ENCODE measurements at regions not wholly inside any gene's neighbourhood (a gene's known extent, or its start where the extent isn't known, plus 50 kb on each side); places are given as distances from the start of the nearest gene placed in this dataset.

- H3K27me3 ChIP-seq, result no peaks in the 10 kb centered on the region
- in situ Hi-C loops (cut with MboI; ENCODE audit: low pct_ligation_motif_present in 1 of 4, low pct_unique_long_range_greater_than_20kb in 1 of 4, low sequenced_read_pairs in 3 of 4) (no loop called here), intact Hi-C loops (cut with DNase I; ENCODE audit: low total_unique reads) (no loop called here)
- TF ChIP-seq POLR2AphosphoS5 (IDR thresholded peaks at IDR 0.05) (no peak), POLR2A (IDR thresholded peaks at IDR 0.05) (no peak), EP300 (IDR thresholded peaks at IDR 0.05; ENCODE audit: low read depth) (no peak)
- H3K4me3 ChIP-seq, result no peak overlapping the region
- 69% methylated on average over 2 to 3 of the region's 3 CpGs for WGBS, 2 donors (ENCODE audit: low coverage in 1 of 2)
- H3K36me3 ChIP-seq, result no peaks in the 10 kb centered on the region
- H3K4me1 ChIP-seq, result no peaks in the 10 kb centered on the region
- H3K9me3 ChIP-seq, result no peaks in the 10 kb centered on the region
- no peak overlapping the region for H3K27ac ChIP-seq
- no peak for DNase-seq
Observed at GRCh38 chr9:88721025-88721424, 186.0 kb downstream of the NXNL2 start.

- no peaks in the 10 kb centered on the region for H3K9me3 ChIP-seq
- in situ Hi-C loops (cut with MboI; ENCODE audit: low pct_ligation_motif_present in 1 of 4, low pct_unique_long_range_greater_than_20kb in 1 of 4, low sequenced_read_pairs in 3 of 4), result no loop called here
- WGBS, 2 donors (ENCODE audit: low coverage in 1 of 2), result 88 to 100% methylated on average over 1 of the region's 1 CpG
- no peak for TF ChIP-seq EP300 (IDR thresholded peaks at IDR 0.05; ENCODE audit: low read depth)
- no peak for TF ChIP-seq POLR2A (IDR thresholded peaks at IDR 0.05)
- TF ChIP-seq, protein P1, sequence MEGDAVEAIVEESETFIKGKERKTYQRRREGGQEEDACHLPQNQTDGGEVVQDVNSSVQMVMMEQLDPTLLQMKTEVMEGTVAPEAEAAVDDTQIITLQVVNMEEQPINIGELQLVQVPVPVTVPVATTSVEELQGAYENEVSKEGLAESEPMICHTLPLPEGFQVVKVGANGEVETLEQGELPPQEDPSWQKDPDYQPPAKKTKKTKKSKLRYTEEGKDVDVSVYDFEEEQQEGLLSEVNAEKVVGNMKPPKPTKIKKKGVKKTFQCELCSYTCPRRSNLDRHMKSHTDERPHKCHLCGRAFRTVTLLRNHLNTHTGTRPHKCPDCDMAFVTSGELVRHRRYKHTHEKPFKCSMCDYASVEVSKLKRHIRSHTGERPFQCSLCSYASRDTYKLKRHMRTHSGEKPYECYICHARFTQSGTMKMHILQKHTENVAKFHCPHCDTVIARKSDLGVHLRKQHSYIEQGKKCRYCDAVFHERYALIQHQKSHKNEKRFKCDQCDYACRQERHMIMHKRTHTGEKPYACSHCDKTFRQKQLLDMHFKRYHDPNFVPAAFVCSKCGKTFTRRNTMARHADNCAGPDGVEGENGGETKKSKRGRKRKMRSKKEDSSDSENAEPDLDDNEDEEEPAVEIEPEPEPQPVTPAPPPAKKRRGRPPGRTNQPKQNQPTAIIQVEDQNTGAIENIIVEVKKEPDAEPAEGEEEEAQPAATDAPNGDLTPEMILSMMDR (IDR thresholded peaks at IDR 0.05), result no peak
- no peak for TF ChIP-seq POLR2AphosphoS5 (IDR thresholded peaks at IDR 0.05)
- H3K4me3 ChIP-seq, result no peak overlapping the region
- H3K27ac ChIP-seq, result no peak overlapping the region
- DNase-seq, result no peak
- no peaks in the 10 kb centered on the region for H3K4me1 ChIP-seq
- no peaks in the 10 kb centered on the region for H3K27me3 ChIP-seq
- intact Hi-C loops (cut with DNase I; ENCODE audit: low total_unique reads), result no loop called here
- H3K36me3 ChIP-seq, result no peaks in the 10 kb centered on the region
Observed at GRCh38 chr9:88721495-88722279, 186.7 kb downstream of the NXNL2 start.

DNA sequence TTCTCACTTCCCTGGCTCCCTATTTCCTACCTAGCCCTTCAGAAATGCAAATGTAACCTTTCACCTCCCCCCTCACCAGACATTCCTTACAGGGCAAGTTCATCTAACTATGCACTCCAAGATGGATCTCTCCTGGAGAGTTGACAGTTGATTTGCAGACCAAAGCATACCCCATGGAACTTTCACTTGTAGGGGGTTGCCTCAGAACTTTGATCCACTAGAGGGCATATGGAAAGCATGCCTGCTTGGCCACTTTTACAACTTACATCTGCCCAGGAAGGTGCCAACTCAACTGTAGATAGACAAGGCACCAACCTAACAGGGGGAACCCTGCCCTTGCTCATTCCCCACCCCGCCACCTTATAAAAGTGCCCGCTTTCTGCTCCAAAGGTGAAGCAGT lies 187.8 kb downstream of the NXNL2 start:
- Histone ChIP-seq H3K9me3 (no peaks in the 10 kb centered on the region), H3K4me1 (no peaks in the 10 kb centered on the region), H3K27me3 (no peaks in the 10 kb centered on the region), H3K27ac (no peak overlapping the region), H3K4me3 (no peak overlapping the region), H3K36me3 (no peaks in the 10 kb centered on the region)
- in situ Hi-C loops (cut with MboI; ENCODE audit: low pct_ligation_motif_present in 1 of 4, low pct_unique_long_range_greater_than_20kb in 1 of 4, low sequenced_read_pairs in 3 of 4), result no loop called here
- 93% methylated on average over 2 of the region's 2 CpGs; no CpG with 5 or more reads in 1 of the 2 donors for WGBS, 2 donors (ENCODE audit: low coverage in 1 of 2)
- DNase-seq, result no peak
- TF ChIP-seq EP300 (IDR thresholded peaks at IDR 0.05; ENCODE audit: low read depth), result no peak
- TF ChIP-seq, protein P1 (IDR thresholded peaks at IDR 0.05), result peak in 1 of 5 experiments; percentile 7
- no peak for TF ChIP-seq POLR2A (IDR thresholded peaks at IDR 0.05)
- TF ChIP-seq POLR2AphosphoS5 (IDR thresholded peaks at IDR 0.05), result no peak
- intact Hi-C loops (cut with DNase I; ENCODE audit: low total_unique reads), result no loop called here

- H3K9me3 ChIP-seq, result no peaks in the 10 kb centered on the region
- H3K4me1 ChIP-seq, result no peaks in the 10 kb centered on the region
- H3K4me3 ChIP-seq, result no peak overlapping the region
- DNase-seq, result no peak
- TF ChIP-seq EP300 (IDR thresholded peaks at IDR 0.05; ENCODE audit: low read depth), result no peak
- TF ChIP-seq POLR2A (IDR thresholded peaks at IDR 0.05), result no peak
- no peak for TF ChIP-seq POLR2AphosphoS5 (IDR thresholded peaks at IDR 0.05)
- TF ChIP-seq, protein P1 (IDR thresholded peaks at IDR 0.05), result no peak
- intact Hi-C loops (cut with DNase I; ENCODE audit: low total_unique reads) (no loop called here), in situ Hi-C loops (cut with MboI; ENCODE audit: low pct_ligation_motif_present in 1 of 4, low pct_unique_long_range_greater_than_20kb in 1 of 4, low sequenced_read_pairs in 3 of 4) (no loop called here)
- no peaks in the 10 kb centered on the region for H3K27me3 ChIP-seq
- H3K27ac ChIP-seq, result no peak overlapping the region
- no peaks in the 10 kb centered on the region for H3K36me3 ChIP-seq
Observed at GRCh38 chr9:88723751-88724150, 188.8 kb downstream of the NXNL2 start.

Data from transverse colon (tissue), 4 donors.